Panc1 (cell line): ENCODE measurements at regions not wholly inside any gene's neighbourhood (a gene's known extent, or its start where the extent isn't known, plus 50 kb on each side); places are given as distances from the start of the nearest gene placed in this dataset.

Experiments used
- ATAC-seq: fragments of 200-7000 bp; cut with Tn5 transposase; 2 replicates; pipeline ENCODE4 v1.9.1; 2020; ENCODE audit warnings: mild to moderate bottlenecking, moderate library complexity
- BruUV-seq: library from RNA; stranded (reverse); fragments of 400-500 nt; replicated peaks from 2 replicates; lab custom pipeline; 2021; lab: Mats Ljungman, UMichigan
- CTCF ChIA-PET: fragments of 300-600 bp; sonication (Branson Sonifier 250); formaldehyde crosslinking; loops from one replicate; lab custom pipeline; 2022; ENCODE audit warnings: antibody characterized with exemption; lab: Charles Lee
- POLR2A ChIA-PET: fragments of 300-600 bp; sonication (Branson Sonifier 250); formaldehyde crosslinking; loops from one replicate; lab custom pipeline; 2022; ENCODE audit warnings: antibody characterized with exemption; lab: Charles Lee
- DNase-seq: peaks from one replicate; pipeline ENCODE4 v3.0.0-alpha.2; 2010; ENCODE audit warnings: low read depth, low spot score
- H3K27ac ChIP-seq: 2 replicates; pipeline ENCODE4 v1.5.1; 2011; ENCODE audit warnings: mild to moderate bottlenecking, low read length, inconsistent platforms
- H3K27me3 ChIP-seq: fragments of 200-500 bp; sonication (Bioruptor generic); 2 replicates; pipeline ENCODE4 v1.6.0; 2014; ENCODE audit warnings: low read length, inconsistent platforms; ENCODE audit not compliant: control insufficient read depth, insufficient read depth
- H3K36me3 ChIP-seq: fragments of 200-500 bp; sonication (Bioruptor generic); 2 replicates; pipeline ENCODE4 v1.5.1; 2014; ENCODE audit warnings: inconsistent platforms, mild to moderate bottlenecking, low read length, moderate library complexity; ENCODE audit not compliant: control insufficient read depth, insufficient read depth
- H3K4me1 ChIP-seq: 2 replicates; pipeline ENCODE4 v1.5.1; 2011; ENCODE audit warnings: inconsistent platforms, mild to moderate bottlenecking, low read length, moderate library complexity; ENCODE audit not compliant: control insufficient read depth, insufficient read depth
- H3K4me3 ChIP-seq, 2 experiments: 2 replicates each; pipeline ENCODE4 v1.5.1; 2011 to 2012; ENCODE audit warnings: low read depth in 2 of 2, low read length in 2 of 2, mild to moderate bottlenecking in 2 of 2, inconsistent platforms in 1 of 2, moderate library complexity in 1 of 2
- H3K9me3 ChIP-seq: fragments of 200-500 bp; sonication (Bioruptor generic); 2 replicates; pipeline ENCODE4 v1.5.1; 2014; ENCODE audit warnings: low read depth, mild to moderate bottlenecking, inconsistent platforms, low read length, moderate library complexity; ENCODE audit not compliant: control insufficient read depth, insufficient read depth
- POLR2AphosphoS5 ChIP-seq: IDR thresholded peaks from 2 replicates; pipeline ENCODE4 v1.6.1; 2012; ENCODE audit warnings: mild to moderate bottlenecking, low read depth, low read length, moderate library complexity
- SIN3A ChIP-seq: IDR thresholded peaks from 2 replicates; pipeline ENCODE4 v1.6.1; 2012; ENCODE audit warnings: low read depth, mild to moderate bottlenecking, low read length, moderate library complexity, borderline replicate concordance; ENCODE audit not compliant: insufficient read depth
- TCF7L2 ChIP-seq: IDR thresholded peaks from 2 replicates; pipeline ENCODE4 v1.6.1; 2011; ENCODE audit warnings: mild to moderate bottlenecking, low read depth, low read length, inconsistent platforms
- in situ Hi-C: cut with HindIII; loops from 2 replicates; pipeline ENCODE4 v1.10.0; 2016; ENCODE audit warnings: low sequenced_read_pairs, low pct_unique_long_range_greater_than_20kb
- intact Hi-C: fragments of 100-400 bp; cut with micrococcal nuclease; formaldehyde crosslinking; loops from one replicate; pipeline ENCODE4 v1.10.0; 2022; ENCODE audit not compliant: unreplicated experiment
- TF ChIP-seq, protein P1 (sequence below), 2 experiments: IDR thresholded peaks; 2 replicates each; pipeline ENCODE4 v1.6.1; 2011 to 2012; ENCODE audit warnings: low read depth in 2 of 2, control low read depth in 1 of 2, low read length in 1 of 2, mild to moderate bottlenecking in 1 of 2, moderate library complexity in 1 of 2; ENCODE audit not compliant: insufficient read depth in 1 of 2
- TF ChIP-seq, protein P2 (sequence below): fragments of 450-650 bp; IDR thresholded peaks from 2 replicates; pipeline ENCODE4 v1.5.1; 2017; ENCODE audit warnings: mild to moderate bottlenecking

DNA sequence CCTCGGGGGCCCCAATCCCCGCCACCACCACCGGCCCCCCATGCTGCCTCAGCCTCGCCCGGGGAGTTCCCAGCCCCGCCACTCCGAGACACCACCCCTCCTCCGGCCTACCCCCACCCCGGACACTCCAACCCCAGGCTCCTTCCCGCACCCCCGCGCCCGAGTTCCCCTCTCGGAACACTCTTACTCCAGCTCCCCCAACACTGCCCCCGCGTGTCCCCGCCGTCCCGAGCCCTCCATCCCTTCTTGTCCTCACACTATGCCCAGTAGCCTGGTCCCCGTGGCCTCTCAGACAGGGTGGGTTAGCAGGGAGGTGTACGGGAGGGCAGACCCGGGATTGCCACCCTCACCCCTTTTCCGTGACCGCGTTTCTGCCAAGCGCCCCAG lies 276.1 kb downstream of the BCOR start:
- CTCF ChIA-PET, result no interaction called here
- Histone ChIP-seq H3K36me3 (no peaks in the 10 kb centered on the region), H3K27me3 (no peaks in the 10 kb centered on the region), H3K4me3 (no peak overlapping the region), H3K4me1 (no peaks in the 10 kb centered on the region), H3K27ac (no peak overlapping the region), H3K9me3 (no peaks in the 10 kb centered on the region)
- intact Hi-C loops, result no loop called here
- no TSS peak for BruUV-seq
- no peak for ATAC-seq
- DNase-seq, result no peak
- POLR2A ChIA-PET, result interaction anchor here (0.6 kb wide), 1 partner anchor 86 kb away, joined by 11 read pairs; no protein-coding TSS in a partner anchor
- in situ Hi-C loops, result no loop called here
- no peak for TF ChIP-seq SIN3A
- TF ChIP-seq, protein P1, sequence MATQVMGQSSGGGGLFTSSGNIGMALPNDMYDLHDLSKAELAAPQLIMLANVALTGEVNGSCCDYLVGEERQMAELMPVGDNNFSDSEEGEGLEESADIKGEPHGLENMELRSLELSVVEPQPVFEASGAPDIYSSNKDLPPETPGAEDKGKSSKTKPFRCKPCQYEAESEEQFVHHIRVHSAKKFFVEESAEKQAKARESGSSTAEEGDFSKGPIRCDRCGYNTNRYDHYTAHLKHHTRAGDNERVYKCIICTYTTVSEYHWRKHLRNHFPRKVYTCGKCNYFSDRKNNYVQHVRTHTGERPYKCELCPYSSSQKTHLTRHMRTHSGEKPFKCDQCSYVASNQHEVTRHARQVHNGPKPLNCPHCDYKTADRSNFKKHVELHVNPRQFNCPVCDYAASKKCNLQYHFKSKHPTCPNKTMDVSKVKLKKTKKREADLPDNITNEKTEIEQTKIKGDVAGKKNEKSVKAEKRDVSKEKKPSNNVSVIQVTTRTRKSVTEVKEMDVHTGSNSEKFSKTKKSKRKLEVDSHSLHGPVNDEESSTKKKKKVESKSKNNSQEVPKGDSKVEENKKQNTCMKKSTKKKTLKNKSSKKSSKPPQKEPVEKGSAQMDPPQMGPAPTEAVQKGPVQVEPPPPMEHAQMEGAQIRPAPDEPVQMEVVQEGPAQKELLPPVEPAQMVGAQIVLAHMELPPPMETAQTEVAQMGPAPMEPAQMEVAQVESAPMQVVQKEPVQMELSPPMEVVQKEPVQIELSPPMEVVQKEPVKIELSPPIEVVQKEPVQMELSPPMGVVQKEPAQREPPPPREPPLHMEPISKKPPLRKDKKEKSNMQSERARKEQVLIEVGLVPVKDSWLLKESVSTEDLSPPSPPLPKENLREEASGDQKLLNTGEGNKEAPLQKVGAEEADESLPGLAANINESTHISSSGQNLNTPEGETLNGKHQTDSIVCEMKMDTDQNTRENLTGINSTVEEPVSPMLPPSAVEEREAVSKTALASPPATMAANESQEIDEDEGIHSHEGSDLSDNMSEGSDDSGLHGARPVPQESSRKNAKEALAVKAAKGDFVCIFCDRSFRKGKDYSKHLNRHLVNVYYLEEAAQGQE (IDR thresholded peaks at IDR 0.05; ENCODE audit: insufficient read depth in 1 of 2, low read depth in 2 of 2, low read length in 1 of 2), result no peak
- TF ChIP-seq TCF7L2, result no peak
- TF ChIP-seq, protein P2, sequence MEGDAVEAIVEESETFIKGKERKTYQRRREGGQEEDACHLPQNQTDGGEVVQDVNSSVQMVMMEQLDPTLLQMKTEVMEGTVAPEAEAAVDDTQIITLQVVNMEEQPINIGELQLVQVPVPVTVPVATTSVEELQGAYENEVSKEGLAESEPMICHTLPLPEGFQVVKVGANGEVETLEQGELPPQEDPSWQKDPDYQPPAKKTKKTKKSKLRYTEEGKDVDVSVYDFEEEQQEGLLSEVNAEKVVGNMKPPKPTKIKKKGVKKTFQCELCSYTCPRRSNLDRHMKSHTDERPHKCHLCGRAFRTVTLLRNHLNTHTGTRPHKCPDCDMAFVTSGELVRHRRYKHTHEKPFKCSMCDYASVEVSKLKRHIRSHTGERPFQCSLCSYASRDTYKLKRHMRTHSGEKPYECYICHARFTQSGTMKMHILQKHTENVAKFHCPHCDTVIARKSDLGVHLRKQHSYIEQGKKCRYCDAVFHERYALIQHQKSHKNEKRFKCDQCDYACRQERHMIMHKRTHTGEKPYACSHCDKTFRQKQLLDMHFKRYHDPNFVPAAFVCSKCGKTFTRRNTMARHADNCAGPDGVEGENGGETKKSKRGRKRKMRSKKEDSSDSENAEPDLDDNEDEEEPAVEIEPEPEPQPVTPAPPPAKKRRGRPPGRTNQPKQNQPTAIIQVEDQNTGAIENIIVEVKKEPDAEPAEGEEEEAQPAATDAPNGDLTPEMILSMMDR, result no peak
- no peak for TF ChIP-seq POLR2AphosphoS5

DNA sequence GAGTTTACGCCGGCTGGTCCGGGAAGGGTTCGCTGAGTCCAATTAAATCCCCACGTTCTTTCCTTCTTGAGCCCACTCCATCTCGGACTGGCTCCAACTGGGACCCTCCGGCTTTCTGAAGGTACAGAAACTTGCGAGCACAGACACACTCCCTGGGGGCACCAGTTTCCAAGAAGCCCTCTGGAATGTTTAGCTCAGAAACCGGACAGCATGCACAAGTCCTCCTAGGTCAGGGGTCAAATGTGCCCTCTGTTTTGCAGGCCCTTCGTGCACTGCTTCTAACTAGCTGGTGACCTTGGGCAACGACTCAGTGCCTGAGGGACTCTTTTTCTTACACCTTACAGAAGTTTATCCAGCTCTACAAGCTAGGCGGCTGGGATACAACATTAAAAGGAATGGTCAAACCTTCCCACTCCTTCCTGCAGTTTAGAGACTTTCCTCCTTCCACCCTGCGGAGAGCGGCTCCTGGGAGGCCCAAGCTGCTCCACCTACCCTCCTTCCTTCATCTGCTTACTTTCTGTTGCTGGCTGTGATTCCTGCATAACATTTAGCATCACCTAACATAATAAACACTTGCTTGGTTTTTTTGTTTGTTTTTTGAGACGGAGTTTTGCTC lies 275.5 kb downstream of the BCOR start:
- Histone ChIP-seq H3K27me3 (no peaks in the 10 kb centered on the region), H3K4me1 (no peaks in the 10 kb centered on the region), H3K36me3 (no peaks in the 10 kb centered on the region), H3K4me3 (no peak overlapping the region), H3K27ac (no peak overlapping the region), H3K9me3 (no peaks in the 10 kb centered on the region)
- ChIA-PET CTCF (no interaction called here), POLR2A (interaction anchor here (0.6 kb wide), 1 partner anchor 86 kb away, joined by 11 read pairs; no protein-coding TSS in a partner anchor)
- intact Hi-C loops, result no loop called here
- no peak for TF ChIP-seq SIN3A
- TF ChIP-seq POLR2AphosphoS5, result no peak
- TF ChIP-seq TCF7L2, result no peak
- TF ChIP-seq, protein P1 (IDR thresholded peaks at IDR 0.05; ENCODE audit: insufficient read depth in 1 of 2, low read depth in 2 of 2, low read length in 1 of 2), result no peak
- TF ChIP-seq, protein P2, result no peak
- ATAC-seq, result no peak
- DNase-seq, result no peak
- in situ Hi-C loops, result no loop called here
- no TSS peak for BruUV-seq
